IMR-90 (cell line): ENCODE measurements at regions not wholly inside any gene's neighbourhood (a gene's known extent, or its start where the extent isn't known, plus 50 kb on each side); places are given as distances from the start of the nearest gene placed in this dataset.

Source experiments
- ATAC-seq: fragments of 200-7000 bp; cut with Tn5 transposase; 2 replicates; pipeline ENCODE4 v1.9.1; 2020; ENCODE audit warnings: low read depth, mild to moderate bottlenecking, moderate library complexity
- BruUV-seq: library from RNA; stranded (reverse); fragments of 400-500 nt; replicated peaks from 2 replicates; lab custom pipeline; 2021; lab: Mats Ljungman, UMichigan
- CTCF ChIA-PET: fragments of 300-600 bp; formaldehyde crosslinking; extraction: SDS; loops from one replicate; lab custom pipeline; 2021; ENCODE audit warnings: antibody characterized with exemption; lab: Yijun Ruan, JAX
- POLR2A ChIA-PET: fragments of 300-600 bp; sonication (Branson Sonifier 250); formaldehyde crosslinking; loops from one replicate; lab custom pipeline; 2022; ENCODE audit warnings: antibody characterized with exemption; ENCODE audit not compliant: unreplicated experiment; lab: Charles Lee
- DNase-seq: peaks from one replicate; pipeline ENCODE4 v3.0.0; 2013
- H2AFZ ChIP-seq: replicated peaks from 2 replicates; pipeline ENCODE3; 2013; ENCODE audit warnings: low read length, mild to moderate bottlenecking; ENCODE audit not compliant: poor library complexity
- H2AK5ac ChIP-seq: 2 replicates; pipeline ENCODE4 v1.6.1; 2013; ENCODE audit warnings: low read depth, low read length, inconsistent platforms
- H2AK9ac ChIP-seq: replicated peaks from 2 replicates; pipeline ENCODE3; 2013; ENCODE audit warnings: mild to moderate bottlenecking, low read depth, low read length, moderate library complexity; ENCODE audit not compliant: poor library complexity
- H2BK120ac ChIP-seq: 2 replicates; pipeline ENCODE4 v1.6.1; 2013; ENCODE audit warnings: low read depth, low read length, inconsistent platforms
- H2BK15ac ChIP-seq: 3 replicates; pipeline ENCODE4 v1.6.1; 2013; ENCODE audit warnings: low read depth, low read length, inconsistent platforms
- H2BK20ac ChIP-seq: 2 replicates; pipeline ENCODE4 v1.6.1; 2013; ENCODE audit warnings: low read depth, mild to moderate bottlenecking, inconsistent platforms, low read length, moderate library complexity
- H2BK5ac ChIP-seq: 2 replicates; pipeline ENCODE4 v1.6.1; 2013; ENCODE audit warnings: mild to moderate bottlenecking, low read depth, low read length, inconsistent platforms; ENCODE audit not compliant: poor library complexity, severe bottlenecking
- H3K14ac ChIP-seq: replicated peaks from 2 replicates; pipeline ENCODE4 v1.6.1; 2013; ENCODE audit warnings: low read depth, low read length, inconsistent platforms
- H3K18ac ChIP-seq: 2 replicates; pipeline ENCODE4 v1.6.1; 2013; ENCODE audit warnings: low read depth, low read length, control low read depth
- H3K23ac ChIP-seq: 2 replicates; pipeline ENCODE4 v1.6.1; 2013; ENCODE audit warnings: low read depth, low read length, inconsistent platforms
- H3K27ac ChIP-seq: 2 replicates; pipeline ENCODE4 v1.5.1; 2013; ENCODE audit warnings: mild to moderate bottlenecking, control low read depth, low read length; ENCODE audit not compliant: insufficient read depth
- H3K27me3 ChIP-seq: 2 replicates; pipeline ENCODE4 v1.6.1; 2013; ENCODE audit warnings: low read length; ENCODE audit not compliant: control insufficient read depth, insufficient read depth
- H3K36me3 ChIP-seq: 2 replicates; pipeline ENCODE4 v1.6.1; 2013; ENCODE audit warnings: low read length, mixed read lengths; ENCODE audit not compliant: control insufficient read depth, insufficient read depth
- H3K4ac ChIP-seq: 2 replicates; pipeline ENCODE4 v1.6.1; 2013; ENCODE audit warnings: low read depth, low read length, inconsistent platforms
- H3K4me1 ChIP-seq: 2 replicates; pipeline ENCODE4 v1.6.1; 2013; ENCODE audit warnings: low read length, mixed read lengths; ENCODE audit not compliant: control insufficient read depth, insufficient read depth
- H3K4me2 ChIP-seq: 2 replicates; pipeline ENCODE4 v1.6.1; 2013; ENCODE audit warnings: low read depth, mild to moderate bottlenecking, control low read depth, low read length, moderate library complexity
- H3K4me3 ChIP-seq: 2 replicates; pipeline ENCODE4 v1.5.1; 2013; ENCODE audit warnings: low read depth, mild to moderate bottlenecking, control low read depth, low read length, moderate library complexity; ENCODE audit not compliant: insufficient read depth
- H3K56ac ChIP-seq: 2 replicates; pipeline ENCODE4 v1.6.1; 2013; ENCODE audit warnings: low read length, inconsistent platforms; ENCODE audit not compliant: insufficient read depth; ENCODE audit errors: extremely low read depth
- H3K79me1 ChIP-seq, 2 experiments: 2 replicates each; pipeline ENCODE4 v1.6.1; 2013; ENCODE audit warnings: low read length in 2 of 2, inconsistent platforms in 1 of 2, low read depth in 1 of 2
- H3K9ac ChIP-seq: 2 replicates; pipeline ENCODE4 v1.6.1; 2013; ENCODE audit warnings: low read depth, low read length, control low read depth
- H3K9me1 ChIP-seq: 2 replicates; pipeline ENCODE4 v1.6.1; 2013; ENCODE audit warnings: low read length, inconsistent platforms; ENCODE audit not compliant: insufficient read depth
- H3K9me3 ChIP-seq: 2 replicates; pipeline ENCODE4 v1.6.1; 2013; ENCODE audit warnings: low read length; ENCODE audit not compliant: control insufficient read depth, insufficient read depth
- H4K20me1 ChIP-seq: 2 replicates; pipeline ENCODE4 v1.6.1; 2013; ENCODE audit warnings: low read length, inconsistent platforms; ENCODE audit not compliant: insufficient read depth
- H4K5ac ChIP-seq: 2 replicates; pipeline ENCODE4 v1.6.1; 2013; ENCODE audit warnings: mild to moderate bottlenecking, low read depth, low read length, control low read depth
- H4K8ac ChIP-seq, 2 experiments: 2 replicates each; pipeline ENCODE4 v1.6.1; 2013; ENCODE audit warnings: low read depth in 2 of 2, low read length in 2 of 2, control low read depth in 1 of 2, inconsistent platforms in 1 of 2
- H4K91ac ChIP-seq: 2 replicates; pipeline ENCODE4 v1.6.1; 2013; ENCODE audit warnings: low read depth, low read length, inconsistent platforms; ENCODE audit not compliant: insufficient read depth
- BHLHE40 ChIP-seq: fragments of 150-350 bp; IDR thresholded peaks from 2 replicates; pipeline ENCODE4 v1.6.1; 2016; ENCODE audit warnings: mild to moderate bottlenecking, low read depth, low read length
- CHD1 ChIP-seq: IDR thresholded peaks from 2 replicates; pipeline ENCODE4 v1.6.1; 2012; ENCODE audit warnings: low read depth, low read length, improper control_type of control experiment
- CTCF ChIP-seq: conservative IDR thresholded peaks from 2 replicates; pipeline ENCODE4 v1.5.1; 2012; ENCODE audit warnings: mild to moderate bottlenecking, low read depth, low read length, improper control_type of control experiment
- ELK1 ChIP-seq: fragments of 150-350 bp; IDR thresholded peaks from 2 replicates; pipeline ENCODE4 v1.6.1; 2016; ENCODE audit warnings: low read depth, mild to moderate bottlenecking, low read length, moderate library complexity, borderline replicate concordance
- MAZ ChIP-seq: IDR thresholded peaks from 2 replicates; pipeline ENCODE4 v1.6.1; 2012; ENCODE audit warnings: low read depth, mild to moderate bottlenecking, low read length, improper control_type of control experiment, moderate library complexity, borderline replicate concordance
- MXI1 ChIP-seq: IDR thresholded peaks from 2 replicates; pipeline ENCODE4 v1.6.1; 2012; ENCODE audit warnings: low read depth, mild to moderate bottlenecking, low read length, moderate library complexity, borderline replicate concordance
- RFX5 ChIP-seq: IDR thresholded peaks from 2 replicates; pipeline ENCODE4 v1.8.0; 2012; ENCODE audit warnings: low read depth, mild to moderate bottlenecking, low read length, moderate library complexity
- WGBS, 2 experiments: methylation state at CpG; one replicate each; pipeline versions ENCODE4 v1.1.5 to v1.1.7; 2013; ENCODE audit warnings: missing lambda C conversion rate in 2 of 2; ENCODE audit not compliant: insufficient read length in 1 of 2; ENCODE audit errors: extremely low coverage in 2 of 2; 5-methylcytosine and 5-hydroxymethylcytosine counted together
- dilution Hi-C: fragments of 300-500 bp; cut with HindIII; formaldehyde crosslinking; loops from one replicate; pipeline ENCODE4 v1.14.3; 2018; ENCODE audit warnings: low sequenced_read_pairs; ENCODE audit not compliant: unreplicated experiment
- in situ Hi-C: fragments of 300-500 bp; cut with MboI; formaldehyde crosslinking; loops from 3 replicates; pipeline ENCODE4 v1.14.3; 2019; ENCODE audit warnings: low sequenced_read_pairs, inconsistent platforms, mixed read lengths
- intact Hi-C: fragments of 100-400 bp; cut with micrococcal nuclease; formaldehyde crosslinking; loops from 2 replicates; pipeline ENCODE4 v1.10.0; 2022

GRCh38 chr4:127311924-127312323 lies 320.8 kb upstream of the INTU start:
- Histone ChIP-seq H2BK20ac (no peak overlapping the region), H3K27me3 (no peaks in the 10 kb centered on the region), H3K14ac (no peak overlapping the region), H3K4me1 (no peaks in the 10 kb centered on the region), H3K4ac (no peak overlapping the region), H3K9me3 (no peaks in the 10 kb centered on the region; the same call in 1 of the 2 replicates), H3K79me1 (no peaks in the 10 kb centered on the region), H3K56ac (no peak overlapping the region), H2BK15ac (no peak overlapping the region), H3K23ac (no peak overlapping the region), H3K36me3 (no peaks in the 10 kb centered on the region), H2AFZ (no peak overlapping the region), H3K4me3 (no peak overlapping the region), H3K27ac (no peak overlapping the region), H3K18ac (no peak overlapping the region), H4K91ac (no peak overlapping the region), H2AK5ac (no peak overlapping the region), H2AK9ac (no peak overlapping the region), H3K9ac (no peak overlapping the region), H3K4me2 (no peak overlapping the region), H4K20me1 (no peaks in the 10 kb centered on the region), H2BK120ac (no peak overlapping the region), H3K9me1 (no peaks in the 10 kb centered on the region; the same call in 1 of the 2 replicates), H4K5ac (no peak overlapping the region), H2BK5ac (no peak overlapping the region), H4K8ac (no peak overlapping the region)
- WGBS, 2 experiments: no CpG with 5 or more reads among the region's 8 CpGs
- dilution Hi-C loops (no loop called here), intact Hi-C loops (no loop called here), in situ Hi-C loops (no loop called here)
- BruUV-seq: no TSS peak
- DNase-seq (no peak), ATAC-seq (no peak)
- ChIA-PET CTCF (no interaction called here), POLR2A (no interaction called here)
- TF ChIP-seq ELK1: no peak
- no peak for TF ChIP-seq MAZ
- no peak for TF ChIP-seq MXI1
- TF ChIP-seq BHLHE40: no peak
- no peak for TF ChIP-seq CHD1
- TF ChIP-seq CTCF: no peak
- no peak for TF ChIP-seq RFX5
